ENCODE measurements at regions not wholly inside any gene's neighbourhood (a gene's known extent, or its start where the extent isn't known, plus 50 kb on each side); places are given as distances from the start of the nearest gene placed in this dataset.

GRCh38 chr20:12022126-12022525 lies 104.4 kb downstream of the BTBD3 start:
- no peak for DNase-seq (ENCODE audit: low read depth in 1 of 2, low spot score in 1 of 2)

GRCh38 chr20:12023194-12023795 lies 105.6 kb downstream of the BTBD3 start:
- no peak for DNase-seq (ENCODE audit: low read depth in 1 of 2, low spot score in 1 of 2)

GRCh38 chr20:12028771-12029170 lies 111.1 kb downstream of the BTBD3 start:
- no peak for DNase-seq (ENCODE audit: low read depth in 1 of 2, low spot score in 1 of 2)

- DNase-seq (ENCODE audit: low read depth in 1 of 2, low spot score in 1 of 2) = no peak
Observed at GRCh38 chr20:12030470-12030869, 112.8 kb downstream of the BTBD3 start.

- DNase-seq (ENCODE audit: low read depth in 1 of 2, low spot score in 1 of 2) = no peak
Observed at GRCh38 chr20:12036142-12036541, 118.4 kb downstream of the BTBD3 start.

- no peak for DNase-seq (ENCODE audit: low read depth in 1 of 2, low spot score in 1 of 2)
Observed at GRCh38 chr20:12037521-12037920, 119.8 kb downstream of the BTBD3 start.

- DNase-seq (ENCODE audit: low read depth in 1 of 2, low spot score in 1 of 2) = no peak
Observed at GRCh38 chr20:12040261-12040660, 122.6 kb downstream of the BTBD3 start.

GRCh38 chr20:12044969-12045368 lies 127.3 kb downstream of the BTBD3 start:
- no peak for DNase-seq (ENCODE audit: low read depth in 1 of 2, low spot score in 1 of 2)

- no peak for DNase-seq (ENCODE audit: low read depth in 1 of 2, low spot score in 1 of 2)
Observed at GRCh38 chr20:12047838-12048432, 130.2 kb downstream of the BTBD3 start.

GRCh38 chr20:12049125-12049524 lies 131.4 kb downstream of the BTBD3 start:
- DNase-seq (ENCODE audit: low read depth in 1 of 2, low spot score in 1 of 2) = no peak

GRCh38 chr20:12051206-12052163 lies 133.8 kb downstream of the BTBD3 start:
- DNase-seq (ENCODE audit: low read depth in 1 of 2, low spot score in 1 of 2) = no peak

- DNase-seq (ENCODE audit: low read depth in 1 of 2, low spot score in 1 of 2) = no peak
Observed at GRCh38 chr20:12053353-12053752, 135.7 kb downstream of the BTBD3 start.

- DNase-seq (ENCODE audit: low read depth in 1 of 2, low spot score in 1 of 2) = no peak
Observed at GRCh38 chr20:12054556-12054955, 136.9 kb downstream of the BTBD3 start.

- no peak for DNase-seq (ENCODE audit: low read depth in 1 of 2, low spot score in 1 of 2)
Observed at GRCh38 chr20:12055161-12055560, 137.5 kb downstream of the BTBD3 start.

- no peak for DNase-seq (ENCODE audit: low read depth in 1 of 2, low spot score in 1 of 2)
Observed at GRCh38 chr20:12056839-12057238, 139.1 kb downstream of the BTBD3 start.

- no peak for DNase-seq (ENCODE audit: low read depth in 1 of 2, low spot score in 1 of 2)
Observed at GRCh38 chr20:12057778-12058177, 140.1 kb downstream of the BTBD3 start.

- DNase-seq (ENCODE audit: low read depth in 1 of 2, low spot score in 1 of 2) = no peak
Observed at GRCh38 chr20:12058216-12058615, 140.5 kb downstream of the BTBD3 start.

- no peak for DNase-seq (ENCODE audit: low read depth in 1 of 2, low spot score in 1 of 2)
Observed at GRCh38 chr20:12061466-12061865, 143.8 kb downstream of the BTBD3 start.

- no peak for DNase-seq (ENCODE audit: low read depth in 1 of 2, low spot score in 1 of 2)
Observed at GRCh38 chr20:12063106-12063684, 145.5 kb downstream of the BTBD3 start.

GRCh38 chr20:12064540-12064939 lies 146.8 kb downstream of the BTBD3 start:
- no peak for DNase-seq (ENCODE audit: low read depth in 1 of 2, low spot score in 1 of 2)

GRCh38 chr20:12067686-12068085 lies 150.0 kb downstream of the BTBD3 start:
- no peak for DNase-seq (ENCODE audit: low read depth in 1 of 2, low spot score in 1 of 2)

- no peak for DNase-seq (ENCODE audit: low read depth in 1 of 2, low spot score in 1 of 2)
Observed at GRCh38 chr20:12068121-12068520, 150.4 kb downstream of the BTBD3 start.
